Endothelial cell (in vitro differentiated cells): ENCODE measurements at regions not wholly inside any gene's neighbourhood (a gene's known extent, or its start where the extent isn't known, plus 50 kb on each side); places are given as distances from the start of the nearest gene placed in this dataset.

Experiments used
- DNase-seq: peaks from one replicate; pipeline ENCODE4 v3.0.0; 2021; ENCODE audit warnings: low spot score
- H3K27ac Mint-ChIP-seq: one replicate; pipeline ENCODE4 v1.8.0; 2021; ENCODE audit warnings: mixed read lengths, inconsistent platforms; ENCODE audit not compliant: unreplicated experiment
- H3K27me3 Mint-ChIP-seq: one replicate; pipeline ENCODE4 v1.8.0; 2021; ENCODE audit warnings: mild to moderate bottlenecking, moderate library complexity, mixed read lengths, inconsistent platforms; ENCODE audit not compliant: unreplicated experiment
- H3K36me3 Mint-ChIP-seq: one replicate; pipeline ENCODE4 v1.8.0; 2021; ENCODE audit warnings: mild to moderate bottlenecking, low read depth, mixed read lengths, inconsistent platforms; ENCODE audit not compliant: unreplicated experiment
- H3K4me1 Mint-ChIP-seq: one replicate; pipeline ENCODE4 v1.8.0; 2021; ENCODE audit warnings: mild to moderate bottlenecking, mixed read lengths, inconsistent platforms; ENCODE audit not compliant: unreplicated experiment
- H3K4me3 Mint-ChIP-seq: one replicate; pipeline ENCODE4 v1.8.0; 2021; ENCODE audit warnings: mild to moderate bottlenecking, mixed read lengths, inconsistent platforms; ENCODE audit not compliant: unreplicated experiment
- H3K9me3 Mint-ChIP-seq: one replicate; pipeline ENCODE4 v1.8.0; 2021; ENCODE audit warnings: mixed read lengths, inconsistent platforms; ENCODE audit not compliant: unreplicated experiment
- TF ChIP-seq, protein P1 (sequence below): fragments of 200-600 bp; sonication (generic); IDR thresholded peaks from one replicate; pipeline ENCODE4 v1.5.0; 2021; ENCODE audit warnings: antibody characterized with exemption; ENCODE audit not compliant: unreplicated experiment

DNA sequence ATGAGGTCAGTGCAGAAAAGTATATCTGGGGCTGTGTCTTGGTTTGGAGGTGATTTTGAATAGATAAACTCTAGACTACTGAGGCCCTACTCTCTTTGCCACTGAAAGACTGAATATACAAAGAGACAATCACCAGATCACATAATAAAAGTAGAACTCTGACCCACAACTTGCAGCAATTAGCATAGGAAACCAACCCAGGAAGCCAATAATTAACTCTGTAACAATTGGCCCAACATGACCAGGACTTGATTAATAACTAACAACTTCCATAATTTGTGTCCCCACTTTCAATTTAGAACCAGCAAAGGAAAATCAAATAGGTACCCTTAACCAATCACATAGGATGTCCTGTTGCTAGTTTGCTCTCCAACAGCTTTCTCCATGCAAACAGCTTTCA, 1104.9 kb upstream of the CELF4 start:
- H3K9me3 Mint-ChIP-seq, result no peaks in the 10 kb centered on the region
- DNase-seq, result no peak
- H3K27me3 Mint-ChIP-seq, result no peaks in the 10 kb centered on the region
- no peak overlapping the region for H3K27ac Mint-ChIP-seq
- TF ChIP-seq, protein P1, sequence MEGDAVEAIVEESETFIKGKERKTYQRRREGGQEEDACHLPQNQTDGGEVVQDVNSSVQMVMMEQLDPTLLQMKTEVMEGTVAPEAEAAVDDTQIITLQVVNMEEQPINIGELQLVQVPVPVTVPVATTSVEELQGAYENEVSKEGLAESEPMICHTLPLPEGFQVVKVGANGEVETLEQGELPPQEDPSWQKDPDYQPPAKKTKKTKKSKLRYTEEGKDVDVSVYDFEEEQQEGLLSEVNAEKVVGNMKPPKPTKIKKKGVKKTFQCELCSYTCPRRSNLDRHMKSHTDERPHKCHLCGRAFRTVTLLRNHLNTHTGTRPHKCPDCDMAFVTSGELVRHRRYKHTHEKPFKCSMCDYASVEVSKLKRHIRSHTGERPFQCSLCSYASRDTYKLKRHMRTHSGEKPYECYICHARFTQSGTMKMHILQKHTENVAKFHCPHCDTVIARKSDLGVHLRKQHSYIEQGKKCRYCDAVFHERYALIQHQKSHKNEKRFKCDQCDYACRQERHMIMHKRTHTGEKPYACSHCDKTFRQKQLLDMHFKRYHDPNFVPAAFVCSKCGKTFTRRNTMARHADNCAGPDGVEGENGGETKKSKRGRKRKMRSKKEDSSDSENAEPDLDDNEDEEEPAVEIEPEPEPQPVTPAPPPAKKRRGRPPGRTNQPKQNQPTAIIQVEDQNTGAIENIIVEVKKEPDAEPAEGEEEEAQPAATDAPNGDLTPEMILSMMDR, result no peak
- H3K4me1 Mint-ChIP-seq, result no peaks in the 10 kb centered on the region
- H3K4me3 Mint-ChIP-seq, result no peak overlapping the region
- no peaks in the 10 kb centered on the region for H3K36me3 Mint-ChIP-seq

- no peak overlapping the region for H3K27ac Mint-ChIP-seq
- TF ChIP-seq, protein P1, result no peak
- no peak overlapping the region for H3K4me3 Mint-ChIP-seq
- DNase-seq, result no peak
- no peaks in the 10 kb centered on the region for H3K9me3 Mint-ChIP-seq
- no peaks in the 10 kb centered on the region for H3K27me3 Mint-ChIP-seq
- H3K36me3 Mint-ChIP-seq, result no peaks in the 10 kb centered on the region
- no peaks in the 10 kb centered on the region for H3K4me1 Mint-ChIP-seq
Measured at GRCh38 chr18:38664929-38665328, 1099.3 kb upstream of the CELF4 start.

DNA sequence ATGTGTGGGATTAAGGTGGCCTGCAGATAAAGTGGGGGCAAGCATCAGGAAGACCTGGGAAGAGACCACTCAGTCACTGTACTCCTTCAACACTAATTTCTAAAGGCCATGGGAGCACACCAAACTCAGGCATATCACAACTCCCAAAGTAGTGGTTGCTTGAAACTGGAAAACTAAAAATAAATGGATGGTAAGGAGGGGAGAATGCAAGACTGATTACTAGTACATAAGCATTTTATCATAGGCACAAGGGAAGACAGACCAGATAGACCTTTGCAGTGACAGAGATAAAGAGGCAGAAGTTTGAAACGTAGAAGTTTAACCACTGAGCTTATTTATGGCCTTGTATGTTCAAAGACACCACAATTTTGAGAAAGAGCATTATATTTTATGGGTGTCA, 1098.1 kb upstream of the CELF4 start:
- Mint-ChIP-seq H3K4me3 (no peak overlapping the region), H3K9me3 (no peaks in the 10 kb centered on the region), H3K36me3 (no peaks in the 10 kb centered on the region), H3K27ac (no peak overlapping the region), H3K4me1 (no peaks in the 10 kb centered on the region), H3K27me3 (no peaks in the 10 kb centered on the region)
- no peak for DNase-seq
- TF ChIP-seq, protein P1, result no peak

DNA sequence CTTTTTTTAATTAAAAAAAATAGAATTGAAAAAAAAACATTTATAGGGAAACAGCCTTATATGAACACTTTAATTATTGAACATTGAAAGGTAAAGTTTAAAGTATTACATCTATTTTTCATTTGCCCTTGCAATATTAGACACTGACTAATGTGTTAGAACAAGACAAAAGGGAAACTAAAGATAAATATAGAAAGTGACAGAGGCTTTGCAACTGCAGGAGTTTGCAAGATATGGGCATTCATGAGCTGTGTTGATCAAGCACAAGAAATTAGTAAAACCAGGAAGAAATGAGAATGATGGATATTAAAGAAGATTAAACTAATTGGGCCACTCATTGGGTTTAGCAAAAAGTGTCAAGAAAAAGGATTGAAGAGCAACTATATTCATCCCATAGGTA, 1097.7 kb upstream of the CELF4 start:
- Mint-ChIP-seq H3K27me3 (no peaks in the 10 kb centered on the region), H3K4me3 (no peak overlapping the region), H3K36me3 (no peaks in the 10 kb centered on the region), H3K27ac (no peak overlapping the region), H3K9me3 (no peaks in the 10 kb centered on the region), H3K4me1 (no peaks in the 10 kb centered on the region)
- TF ChIP-seq, protein P1, result no peak
- DNase-seq, result no peak

DNA sequence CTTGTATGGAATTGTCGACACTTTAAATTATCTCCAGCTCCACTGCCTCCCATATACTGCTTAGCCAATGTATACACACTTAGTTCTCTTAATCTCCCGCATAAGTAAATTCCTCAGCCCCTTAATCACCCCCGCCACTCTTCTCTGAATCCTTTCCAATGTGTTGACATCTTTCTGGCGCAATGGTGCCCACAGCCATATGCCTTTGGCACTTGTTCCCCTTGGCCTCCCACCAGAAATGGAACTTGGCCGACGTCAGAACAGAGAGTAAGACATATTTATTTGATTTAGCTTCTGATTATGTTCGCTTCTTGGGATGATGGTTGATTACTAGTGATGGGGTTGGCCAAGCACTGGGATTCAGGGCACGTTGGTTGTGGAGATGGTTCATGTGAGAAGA, 1089.3 kb upstream of the CELF4 start:
- Mint-ChIP-seq H3K27ac (no peak overlapping the region), H3K4me3 (no peak overlapping the region), H3K9me3 (no peaks in the 10 kb centered on the region), H3K4me1 (no peaks in the 10 kb centered on the region), H3K36me3 (no peaks in the 10 kb centered on the region), H3K27me3 (peaks cover 2% of the 10 kb centered on the region)
- DNase-seq, result no peak
- TF ChIP-seq, protein P1, result no peak
